GM23338 (cell line): ENCODE measurements at regions not wholly inside any gene's neighbourhood (a gene's known extent, or its start where the extent isn't known, plus 50 kb on each side); places are given as distances from the start of the nearest gene placed in this dataset.

Experiments used
- ATAC-seq: fragments of 200-7000 bp; cut with Tn5 transposase; 3 replicates; pipeline ENCODE4 v1.9.1; 2020
- DNase-seq: peaks from one replicate; pipeline ENCODE4 v3.0.0-alpha.2; 2015; ENCODE audit warnings: low spot score
- H2AFZ ChIP-seq: fragments of 200-600 bp; sonication (generic); 2 replicates; pipeline ENCODE4 v1.8.0; 2016; ENCODE audit warnings: antibody characterized with exemption, mild to moderate bottlenecking, moderate library complexity
- H3F3A ChIP-seq: fragments of 200-600 bp; sonication (generic); replicated peaks from 2 replicates; pipeline ENCODE4 v1.8.0; 2017; ENCODE audit warnings: antibody characterized with exemption, mixed run types, low read depth
- H3K27ac ChIP-seq: fragments of 200-600 bp; sonication (generic); 2 replicates; pipeline ENCODE4 v1.6.1; 2016; ENCODE audit warnings: low read depth
- H3K27me3 ChIP-seq: fragments of 200-600 bp; sonication (generic); 2 replicates; pipeline ENCODE4 v1.8.0; 2016; ENCODE audit warnings: mild to moderate bottlenecking, mixed run types, moderate library complexity; ENCODE audit not compliant: insufficient read depth
- H3K36me3 ChIP-seq: fragments of 200-600 bp; sonication (generic); 2 replicates; pipeline ENCODE4 v1.8.0; 2016; ENCODE audit warnings: mild to moderate bottlenecking; ENCODE audit not compliant: insufficient read depth
- H3K4me1 ChIP-seq: fragments of 200-600 bp; sonication (generic); 2 replicates; pipeline ENCODE4 v1.8.0; 2016; ENCODE audit warnings: mild to moderate bottlenecking, moderate library complexity; ENCODE audit not compliant: insufficient read depth
- H3K4me2 ChIP-seq: fragments of 200-600 bp; sonication (generic); 2 replicates; pipeline ENCODE4 v1.7.1; 2017; ENCODE audit warnings: mixed run types
- H3K4me3 ChIP-seq: fragments of 200-600 bp; sonication (generic); 2 replicates; pipeline ENCODE4 v1.6.1; 2016; ENCODE audit warnings: mixed run types
- H3K79me2 ChIP-seq: fragments of 200-600 bp; sonication (generic); replicated peaks from 2 replicates; pipeline ENCODE4 v1.8.0; 2017; ENCODE audit warnings: mild to moderate bottlenecking; ENCODE audit not compliant: insufficient read depth
- H3K9me2 ChIP-seq: fragments of 200-600 bp; sonication (generic); 2 replicates; pipeline ENCODE4 v1.8.0; 2017; ENCODE audit not compliant: insufficient read depth
- H4K20me1 ChIP-seq: fragments of 200-600 bp; sonication (generic); replicated peaks from 2 replicates; pipeline ENCODE4 v1.8.0; 2017; ENCODE audit warnings: mild to moderate bottlenecking; ENCODE audit not compliant: insufficient read depth
- H3K27ac Mint-ChIP-seq: 2 replicates; pipeline ENCODE4 v1.8.0; 2020; ENCODE audit warnings: inconsistent platforms, mild to moderate bottlenecking, moderate library complexity, mixed read lengths
- H3K27me3 Mint-ChIP-seq: 3 replicates; pipeline ENCODE4 v1.8.0; 2022; ENCODE audit warnings: low read depth, mild to moderate bottlenecking, moderate library complexity, mixed read lengths, inconsistent platforms; ENCODE audit not compliant: insufficient read depth, poor library complexity
- H3K36me3 Mint-ChIP-seq: 3 replicates; pipeline ENCODE4 v1.8.0; 2021; ENCODE audit warnings: low read depth, mild to moderate bottlenecking, inconsistent platforms, moderate library complexity, mixed read lengths
- H3K4me1 Mint-ChIP-seq: 3 replicates; pipeline ENCODE4 v1.8.0; 2020; ENCODE audit warnings: mild to moderate bottlenecking, inconsistent platforms, mixed read lengths
- H3K4me3 Mint-ChIP-seq: 3 replicates; pipeline ENCODE4 v1.8.0; 2021; ENCODE audit warnings: moderate library complexity, mild to moderate bottlenecking, inconsistent platforms, mixed read lengths
- H3K9me3 Mint-ChIP-seq: 3 replicates; pipeline ENCODE4 v1.8.0; 2020; ENCODE audit warnings: moderate library complexity, mild to moderate bottlenecking, inconsistent platforms, mixed read lengths
- CREB1 ChIP-seq: fragments of 250-450 bp; sonication (Bioruptor Pico); IDR thresholded peaks from 2 replicates; pipeline ENCODE4 v1.5.0; 2020; ENCODE audit warnings: low read depth, mild to moderate bottlenecking, moderate library complexity
- CTCF ChIP-seq, 2 experiments: fragments of 200-600 bp in 1 of 2; sonication (generic) in 1 of 2; conservative IDR thresholded peaks; 2 replicates each; pipeline versions ENCODE4 v1.5.1 to v1.6.1; 2016 to 2017; ENCODE audit warnings: antibody characterized with exemption in 2 of 2, low read depth in 2 of 2, mild to moderate bottlenecking in 2 of 2, moderate library complexity in 1 of 2
- EZH2phosphoT487 ChIP-seq: fragments of 200-600 bp; sonication (generic); IDR thresholded peaks from one replicate; pipeline ENCODE4 v1.8.1; 2018; ENCODE audit warnings: antibody characterized with exemption; ENCODE audit not compliant: unreplicated experiment
- JUNB ChIP-seq: IDR thresholded peaks from one replicate; pipeline ENCODE4 v1.6.1; 2016; ENCODE audit warnings: antibody characterized with exemption; ENCODE audit not compliant: unreplicated experiment
- NANOG ChIP-seq: IDR thresholded peaks from 2 replicates; pipeline ENCODE4 v1.6.1; 2016; ENCODE audit warnings: antibody characterized with exemption, borderline replicate concordance
- REST ChIP-seq: IDR thresholded peaks from one replicate; pipeline ENCODE4 v1.6.1; 2018; ENCODE audit warnings: antibody characterized with exemption; ENCODE audit not compliant: unreplicated experiment
- STAT1 ChIP-seq: IDR thresholded peaks from one replicate; pipeline ENCODE4 v1.6.1; 2016; ENCODE audit warnings: antibody characterized with exemption; ENCODE audit not compliant: unreplicated experiment
- ZNF114 ChIP-seq: fragments of 250-450 bp; sonication (Bioruptor Pico); IDR thresholded peaks from 2 replicates; pipeline ENCODE4 v1.5.0; 2020; ENCODE audit warnings: mild to moderate bottlenecking, moderate library complexity

GRCh38 chr12:33253178-33253577 is 186.4 kb downstream of the SYT10 start:
- ATAC-seq: no peak
- Mint-ChIP-seq H3K4me3 (no peak overlapping the region), H3K27me3 (no peaks in the 10 kb centered on the region), H3K4me1 (peaks cover 6% of the 10 kb centered on the region; the same call in 2 of the 3 replicates), H3K27ac (no peak overlapping the region), H3K36me3 (no peaks in the 10 kb centered on the region), H3K9me3 (peaks cover 4% of the 10 kb centered on the region; the same call in 2 of the 3 replicates)
- H3K79me2 ChIP-seq: no peaks in the 10 kb centered on the region
- H3K27me3 ChIP-seq: no peaks in the 10 kb centered on the region
- TF ChIP-seq NANOG (no peak), EZH2phosphoT487 (no peak), JUNB (no peak), REST (no peak), STAT1 (no peak), CREB1 (CRISPR knock-in tag) (no peak)
- no peak for DNase-seq
- no peaks in the 10 kb centered on the region for H3K36me3 ChIP-seq
- no peaks in the 10 kb centered on the region for H4K20me1 ChIP-seq
- no peak overlapping the region for H3K4me3 ChIP-seq
- no peaks in the 10 kb centered on the region for H3K4me1 ChIP-seq
- H2AFZ ChIP-seq: no peak overlapping the region
- H3K27ac ChIP-seq: no peak overlapping the region
- H3F3A ChIP-seq: no peaks in the 10 kb centered on the region
- H3K9me2 ChIP-seq: no peaks in the 10 kb centered on the region
- no peak overlapping the region for H3K4me2 ChIP-seq

- H3K4me1 ChIP-seq: no peaks in the 10 kb centered on the region; the same call in 1 of the 2 replicates
- no peaks in the 10 kb centered on the region for H3K9me2 ChIP-seq
- Mint-ChIP-seq H3K9me3 (no peaks in the 10 kb centered on the region), H3K4me3 (no peak overlapping the region), H3K27ac (no peak overlapping the region), H3K36me3 (no peaks in the 10 kb centered on the region), H3K27me3 (no peaks in the 10 kb centered on the region), H3K4me1 (peaks cover 6% of the 10 kb centered on the region; the same call in 2 of the 3 replicates)
- no peaks in the 10 kb centered on the region for H3F3A ChIP-seq
- H3K4me3 ChIP-seq: no peak overlapping the region
- no peaks in the 10 kb centered on the region for H3K27me3 ChIP-seq
- TF ChIP-seq CREB1 (CRISPR knock-in tag): no peak
- no peak overlapping the region for H3K27ac ChIP-seq
- DNase-seq (no peak), ATAC-seq (no peak)
- no peaks in the 10 kb centered on the region for H3K36me3 ChIP-seq
- H4K20me1 ChIP-seq: no peaks in the 10 kb centered on the region
- no peak overlapping the region for H3K4me2 ChIP-seq
- no peak overlapping the region for H2AFZ ChIP-seq
- no peaks in the 10 kb centered on the region for H3K79me2 ChIP-seq
Measured at GRCh38 chr12:33251548-33251947, 188.1 kb downstream of the SYT10 start.

GRCh38 chr12:33248364-33248763 is 191.3 kb downstream of the SYT10 start:
- Histone ChIP-seq H3F3A (no peaks in the 10 kb centered on the region), H3K27ac (no peak overlapping the region), H3K36me3 (no peaks in the 10 kb centered on the region), H3K4me2 (no peak overlapping the region), H3K27me3 (no peaks in the 10 kb centered on the region), H3K4me3 (no peak overlapping the region), H2AFZ (no peak overlapping the region), H3K79me2 (no peaks in the 10 kb centered on the region), H3K9me2 (no peaks in the 10 kb centered on the region), H4K20me1 (no peaks in the 10 kb centered on the region), H3K4me1 (no peaks in the 10 kb centered on the region; the same call in 1 of the 2 replicates)
- H3K9me3 Mint-ChIP-seq: peaks cover 5% of the 10 kb centered on the region; the same call in 2 of the 3 replicates
- DNase-seq (peak; percentile 12), ATAC-seq (no peak; the same call in 1 of the 3 replicates)
- TF ChIP-seq ZNF114 (no peak), CTCF (conservative IDR thresholded peaks at IDR 0.05; ENCODE audit: low read depth in 2 of 2) (peak; percentile 17 to 52; a peak in 2 of 4 replicates)
- H3K27ac Mint-ChIP-seq: no peak overlapping the region
- H3K4me1 Mint-ChIP-seq: peaks cover 6% of the 10 kb centered on the region; the same call in 2 of the 3 replicates
- H3K27me3 Mint-ChIP-seq: peaks cover 2% of the 10 kb centered on the region
- no peak overlapping the region for H3K4me3 Mint-ChIP-seq
- H3K36me3 Mint-ChIP-seq: no peaks in the 10 kb centered on the region
